ENCODE measurements at regions not wholly inside any gene's neighbourhood (a gene's known extent, or its start where the extent isn't known, plus 50 kb on each side); places are given as distances from the start of the nearest gene placed in this dataset.

DNA sequence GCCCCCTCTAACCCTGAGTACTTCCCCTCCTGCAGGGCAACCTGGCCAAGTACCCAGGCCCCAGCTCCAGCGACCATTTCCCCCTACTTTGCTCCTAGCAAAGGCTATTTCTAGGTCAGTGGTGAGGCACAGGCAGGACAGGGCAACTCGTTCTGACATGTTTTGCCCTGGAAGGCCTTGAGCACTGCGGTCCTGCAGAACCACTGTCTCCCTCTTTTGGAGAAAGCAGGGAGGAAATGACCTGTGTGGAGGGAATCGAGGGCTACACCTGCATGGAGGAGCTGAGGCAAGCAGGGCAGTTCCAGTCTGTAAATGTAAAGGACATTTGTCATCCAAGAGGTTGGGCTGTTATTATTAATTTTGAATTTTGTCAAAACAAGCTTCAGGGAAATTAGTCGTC, 99.1 kb downstream of the PPIAL4G start:
- TF ChIP-seq POLR2AphosphoS5 (IDR thresholded peaks at IDR 0.05; ENCODE audit: low read depth, low read length) (no peak), TAF1 (IDR thresholded peaks at IDR 0.05; ENCODE audit: borderline replicate concordance, insufficient read depth, low read length) (no peak), REST (IDR thresholded peaks at IDR 0.05; ENCODE audit: insufficient read depth in 1 of 2, low read depth in 2 of 2, low read length in 2 of 2) (no peak), FOXP2 (optimal IDR thresholded peaks at IDR 0.05; ENCODE audit: borderline replicate concordance, extremely low read depth, extremely low read length, insufficient read depth) (no peak), SIN3A (IDR thresholded peaks at IDR 0.05; ENCODE audit: borderline replicate concordance, insufficient read depth, low read length) (no peak)

- TF ChIP-seq REST (IDR thresholded peaks at IDR 0.05; ENCODE audit: insufficient read depth in 1 of 2, low read depth in 2 of 2, low read length in 2 of 2): no peak
- TF ChIP-seq FOXP2 (optimal IDR thresholded peaks at IDR 0.05; ENCODE audit: borderline replicate concordance, extremely low read depth, extremely low read length, insufficient read depth): no peak
- no peak for TF ChIP-seq SIN3A (IDR thresholded peaks at IDR 0.05; ENCODE audit: borderline replicate concordance, insufficient read depth, low read length)
- TF ChIP-seq TAF1 (IDR thresholded peaks at IDR 0.05; ENCODE audit: borderline replicate concordance, insufficient read depth, low read length): no peak
- TF ChIP-seq POLR2AphosphoS5 (IDR thresholded peaks at IDR 0.05; ENCODE audit: low read depth, low read length): no peak
Measured at GRCh38 chr1:148379697-148380096, 103.4 kb downstream of the PPIAL4G start.

- TF ChIP-seq FOXP2 (optimal IDR thresholded peaks at IDR 0.05; ENCODE audit: borderline replicate concordance, extremely low read depth, extremely low read length, insufficient read depth) (no peak), REST (IDR thresholded peaks at IDR 0.05; ENCODE audit: insufficient read depth in 1 of 2, low read depth in 2 of 2, low read length in 2 of 2) (no peak), TAF1 (IDR thresholded peaks at IDR 0.05; ENCODE audit: borderline replicate concordance, insufficient read depth, low read length) (no peak), SIN3A (IDR thresholded peaks at IDR 0.05; ENCODE audit: borderline replicate concordance, insufficient read depth, low read length) (no peak), POLR2AphosphoS5 (IDR thresholded peaks at IDR 0.05; ENCODE audit: low read depth, low read length) (no peak)
Measured at GRCh38 chr1:148379170-148379500, 104.0 kb downstream of the PPIAL4G start.

DNA sequence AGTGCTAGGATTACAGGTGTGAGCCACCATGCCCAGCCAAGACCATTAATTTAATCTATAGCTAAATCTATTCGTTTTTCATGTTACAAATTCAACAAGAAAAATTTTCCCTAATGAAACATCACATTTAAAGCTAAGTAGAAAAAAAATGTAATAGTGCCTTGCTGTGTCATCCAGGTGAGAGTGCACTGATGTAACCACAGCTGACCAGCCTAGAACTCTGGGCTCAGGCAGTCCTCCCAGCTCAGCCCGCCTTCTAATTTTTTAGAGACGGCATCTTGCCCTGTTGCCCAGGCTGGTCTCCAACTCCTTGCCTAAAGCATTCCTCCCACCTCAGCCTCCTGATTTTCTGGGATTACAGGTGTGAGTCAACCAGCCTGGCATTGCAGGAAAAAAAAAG, 109.0 kb downstream of the PPIAL4G start:
- TF ChIP-seq SIN3A (IDR thresholded peaks at IDR 0.05; ENCODE audit: borderline replicate concordance, insufficient read depth, low read length) (no peak), FOXP2 (optimal IDR thresholded peaks at IDR 0.05; ENCODE audit: borderline replicate concordance, extremely low read depth, extremely low read length, insufficient read depth) (no peak), POLR2AphosphoS5 (IDR thresholded peaks at IDR 0.05; ENCODE audit: low read depth, low read length) (no peak), TAF1 (IDR thresholded peaks at IDR 0.05; ENCODE audit: borderline replicate concordance, insufficient read depth, low read length) (no peak), REST (IDR thresholded peaks at IDR 0.05; ENCODE audit: insufficient read depth in 1 of 2, low read depth in 2 of 2, low read length in 2 of 2) (no peak)
